HG02870 (cell line): ENCODE measurements at regions not wholly inside any gene's neighbourhood (a gene's known extent, or its start where the extent isn't known, plus 50 kb on each side); places are given as distances from the start of the nearest gene placed in this dataset.
"Not testable (repeated sequence)": the region's sequence is repeated elsewhere in the genome, so short reads cannot be mapped to it uniquely, and the experiment has no call there.

Source experiments
- ATAC-seq: cut with Tn5 transposase; IDR thresholded peaks from one replicate; pipeline ENCODE4 v1.9.1; 2021; ENCODE audit warnings: mild to moderate bottlenecking, moderate library complexity; ENCODE audit not compliant: unreplicated experiment

DNA sequence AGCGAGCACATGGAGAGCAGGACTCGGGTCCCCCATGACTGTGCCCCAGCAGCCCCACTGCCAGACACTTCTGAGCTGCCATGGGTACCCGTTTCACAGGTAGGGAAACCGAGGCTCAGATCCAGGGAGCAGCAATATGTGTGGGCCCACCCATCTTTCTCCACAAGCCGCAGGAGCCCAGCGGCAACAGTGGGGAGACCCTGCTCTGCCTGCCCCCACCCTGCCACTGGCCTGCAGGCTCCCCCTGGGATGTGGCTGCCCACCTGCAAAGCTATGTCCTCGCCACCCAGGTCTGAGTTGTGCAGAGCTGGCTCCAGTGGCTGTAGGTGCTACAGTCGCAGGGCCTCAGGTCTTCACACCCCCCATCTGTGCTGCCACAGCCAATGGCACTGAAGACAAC is 50.6 kb upstream of the C1QTNF9B start:
- no peak for ATAC-seq

DNA sequence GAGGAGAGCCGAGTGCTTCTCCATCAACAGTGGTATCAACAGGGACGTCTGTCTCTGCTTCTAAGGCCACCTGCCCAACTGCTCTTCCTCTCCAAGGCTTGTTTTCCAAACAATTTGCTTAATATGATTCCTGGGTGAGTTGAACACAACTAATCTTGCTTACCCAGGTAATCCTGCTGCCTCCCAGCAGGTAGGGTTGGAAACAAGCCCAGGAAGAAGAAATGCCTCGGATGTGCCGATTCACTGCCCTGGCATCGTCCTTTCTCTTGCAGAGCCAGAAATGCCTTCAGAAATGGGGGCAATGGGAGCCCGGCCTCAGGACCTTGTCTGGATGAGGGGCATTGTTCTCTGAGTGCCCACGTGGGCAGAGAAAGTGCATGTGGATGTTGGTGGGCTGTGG is 51.9 kb upstream of the C1QTNF9B start:
- ATAC-seq, result no peak

DNA sequence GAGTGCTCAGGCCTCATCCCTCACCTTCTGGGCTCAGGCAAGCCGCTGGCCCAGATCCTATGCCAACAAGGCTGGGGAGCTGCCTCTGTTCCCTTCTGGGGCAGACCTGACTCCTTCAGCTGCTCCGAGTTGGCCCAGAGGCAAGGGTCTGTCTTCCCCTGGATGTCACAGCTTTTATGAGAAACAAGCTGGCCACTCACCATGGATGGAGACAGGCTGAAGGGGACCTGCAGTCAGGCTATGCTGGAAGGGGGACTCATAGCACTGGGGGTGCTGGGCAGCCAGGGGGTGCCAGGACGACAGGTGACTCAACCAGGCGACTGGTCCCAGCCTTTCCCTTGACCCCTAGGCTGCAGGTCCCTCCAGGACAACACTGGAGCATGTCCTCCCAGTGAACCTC is 52.4 kb upstream of the C1QTNF9B start:
- ATAC-seq, result no peak

- no peak for ATAC-seq
These were observed 53.6 kb upstream of the C1QTNF9B start for GRCh38 chr13:23950736-23951510.

DNA sequence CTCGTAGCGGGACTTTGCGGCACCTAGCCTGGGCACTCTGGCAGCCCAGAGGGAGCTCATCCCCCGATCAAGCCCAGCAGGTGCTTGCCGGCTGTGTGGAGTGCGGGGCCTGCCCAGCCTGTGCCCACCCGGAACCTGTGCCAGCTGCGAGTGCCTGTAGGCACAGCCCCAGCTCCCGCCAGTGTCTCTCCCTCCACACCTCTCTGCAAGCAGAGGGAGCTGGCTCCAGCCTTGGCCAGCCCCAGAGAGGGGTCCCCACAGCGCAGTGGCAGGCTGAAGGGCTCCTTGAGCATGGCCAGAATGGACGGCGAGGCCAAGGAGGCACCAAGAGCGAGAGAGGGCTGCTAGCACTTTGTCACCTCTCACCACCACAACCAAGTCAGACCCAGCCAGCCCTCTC is 55.5 kb upstream of the C1QTNF9B start:
- no peak for ATAC-seq

- ATAC-seq, result no peak
These were observed 56.7 kb upstream of the C1QTNF9B start for GRCh38 chr13:23953860-23954512.

- ATAC-seq, result no peak
These were observed 57.8 kb upstream of the C1QTNF9B start for GRCh38 chr13:23955064-23955463.

DNA sequence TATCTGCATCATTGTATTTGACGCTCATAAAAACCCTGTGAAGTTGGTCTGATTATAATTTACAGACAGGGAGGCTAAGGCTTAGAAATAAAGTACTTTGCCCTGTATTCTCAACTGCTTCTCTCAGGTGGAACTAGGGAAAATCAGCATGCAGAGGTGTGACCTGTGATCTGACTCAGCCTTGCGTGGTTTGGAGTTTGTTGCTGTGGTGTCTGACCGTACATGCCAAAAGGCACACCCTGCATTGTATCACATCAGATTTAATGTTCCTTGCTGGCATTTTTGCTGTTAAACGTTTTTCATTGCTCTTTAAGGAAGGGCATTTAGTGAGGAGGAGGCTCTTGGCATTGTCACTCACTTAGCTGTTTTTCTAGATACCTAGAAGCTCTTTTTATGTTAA is 58.8 kb upstream of the C1QTNF9B start:
- no peak for ATAC-seq

GRCh38 chr13:23957981-23958380 is 60.7 kb upstream of the C1QTNF9B start:
- no peak for ATAC-seq

DNA sequence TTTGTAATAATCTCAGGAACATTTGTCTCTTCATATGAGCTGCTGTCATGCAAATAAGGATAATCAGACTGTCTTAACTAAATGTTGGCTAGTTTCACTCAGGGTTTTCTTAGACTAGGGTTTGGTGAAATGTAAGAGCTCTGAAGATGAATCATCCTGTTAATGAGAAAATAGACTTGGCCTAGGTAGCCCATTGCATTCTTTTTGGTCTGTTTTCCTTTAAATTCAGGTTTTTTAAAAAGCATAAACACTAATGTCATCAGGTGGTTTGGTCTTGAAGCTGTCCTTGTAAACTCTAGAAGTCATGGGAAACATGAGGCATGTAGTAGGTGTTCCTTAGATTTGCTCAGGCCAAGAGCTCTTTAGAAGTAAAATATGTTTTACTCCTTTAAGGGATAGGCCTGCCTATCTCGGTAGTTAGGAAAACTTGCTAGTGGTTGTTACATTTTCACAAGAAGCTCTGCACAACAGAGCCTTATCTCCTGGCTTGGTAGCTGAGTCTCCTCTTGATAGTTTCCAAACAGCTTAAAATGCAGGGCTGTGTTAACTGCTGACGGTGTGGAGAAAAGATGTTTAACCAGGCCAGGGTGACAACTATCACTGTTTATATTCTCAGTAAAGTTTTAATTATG is 62.0 kb upstream of the C1QTNF9B start:
- ATAC-seq, result no peak

DNA sequence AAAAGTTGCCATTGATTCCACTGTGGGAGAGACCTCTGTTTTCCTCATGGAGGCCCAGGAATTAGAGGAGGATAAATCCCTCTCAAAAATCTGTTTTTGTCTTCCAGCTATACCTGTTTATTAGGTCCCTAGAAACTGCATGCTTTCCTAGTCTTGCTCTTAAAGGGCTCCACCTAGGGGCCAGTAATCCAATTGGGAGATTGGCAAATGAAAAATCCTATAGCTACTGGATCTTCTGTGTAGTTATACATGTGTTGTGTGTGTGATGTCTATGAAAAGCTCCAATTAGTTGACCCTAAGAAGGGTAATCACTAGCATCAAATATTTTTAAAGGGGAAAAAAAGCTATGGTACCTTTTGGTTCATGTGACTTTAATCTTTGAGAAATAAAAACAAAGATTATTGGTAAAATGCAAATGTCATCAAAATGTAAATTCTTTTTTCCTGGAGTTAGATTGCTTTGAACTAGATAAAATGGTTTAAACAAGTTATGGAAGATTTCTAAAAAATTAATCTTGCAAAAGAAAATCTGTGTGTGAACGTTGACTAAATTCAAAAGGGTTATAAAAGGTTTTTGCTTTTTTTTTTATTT is 63.4 kb upstream of the C1QTNF9B start:
- no peak for ATAC-seq

GRCh38 chr13:23963184-23963931 is 66.1 kb upstream of the C1QTNF9B start:
- ATAC-seq, result no peak

- ATAC-seq, result no peak
These were observed 66.6 kb upstream of the C1QTNF9B start for GRCh38 chr13:23963947-23964346.

DNA sequence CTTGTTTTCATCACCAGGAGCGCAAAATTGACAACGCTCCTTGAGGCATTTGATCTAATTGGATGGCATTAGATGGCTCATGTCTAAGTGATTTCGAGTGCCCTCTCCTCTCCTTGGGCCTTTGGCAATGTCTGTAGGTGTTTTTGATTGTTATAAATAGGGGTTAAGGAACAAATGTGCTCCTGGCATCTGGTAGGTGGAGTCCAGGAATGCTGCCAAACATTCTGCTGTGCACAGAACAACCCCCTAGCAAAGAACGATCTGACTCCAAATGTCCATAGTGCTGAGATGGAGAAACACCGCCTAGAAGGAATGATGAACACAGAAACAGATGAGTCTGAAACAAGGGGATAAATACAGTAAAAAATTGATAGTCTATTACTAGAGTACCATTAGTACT is 68.0 kb upstream of the C1QTNF9B start:
- no peak for ATAC-seq

GRCh38 chr13:23966221-23966690 is 69.0 kb upstream of the C1QTNF9B start:
- ATAC-seq, result no peak

- ATAC-seq, result peak; percentile 73
These were observed 69.7 kb upstream of the C1QTNF9B start for GRCh38 chr13:23966691-23967615.

DNA sequence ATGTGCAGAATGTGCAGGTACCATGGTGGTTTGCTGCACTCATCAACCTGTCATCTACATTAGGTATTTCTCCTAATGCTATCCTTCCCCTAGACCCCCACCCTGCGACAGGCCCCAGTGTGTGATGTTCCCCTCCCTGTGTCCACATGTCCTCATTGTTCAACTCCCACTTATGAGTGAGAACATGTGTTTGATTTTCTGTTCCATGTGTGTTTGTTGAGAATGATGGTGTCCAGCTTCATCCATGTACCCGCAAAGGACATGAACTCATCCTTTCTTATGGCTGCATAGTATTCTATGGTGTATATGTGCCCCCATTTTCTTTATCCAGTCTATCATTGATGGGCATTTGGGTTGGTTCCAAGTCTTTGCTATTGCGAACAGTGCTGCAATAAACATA is 70.5 kb upstream of the C1QTNF9B start:
- not testable (repeated sequence) for ATAC-seq

DNA sequence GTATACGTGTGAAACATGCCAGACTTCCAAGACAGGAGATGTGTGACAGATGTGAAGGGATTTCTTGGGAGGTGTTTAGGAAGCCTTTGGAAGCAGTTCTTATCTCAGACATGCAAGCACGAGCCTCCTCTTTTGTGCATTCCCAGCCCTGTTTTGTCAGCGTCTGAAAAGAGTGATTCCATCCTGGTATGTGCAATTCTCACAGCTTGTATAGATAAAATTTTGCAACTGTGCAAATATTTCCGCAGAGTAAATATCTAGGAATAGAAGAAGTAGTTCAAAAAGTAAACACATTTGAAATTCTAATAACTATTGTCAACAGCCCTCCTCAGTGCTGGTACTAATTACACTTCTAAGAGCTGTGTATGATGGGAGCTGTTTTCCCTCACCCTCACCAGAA is 72.3 kb upstream of the C1QTNF9B start:
- ATAC-seq, result no peak

DNA sequence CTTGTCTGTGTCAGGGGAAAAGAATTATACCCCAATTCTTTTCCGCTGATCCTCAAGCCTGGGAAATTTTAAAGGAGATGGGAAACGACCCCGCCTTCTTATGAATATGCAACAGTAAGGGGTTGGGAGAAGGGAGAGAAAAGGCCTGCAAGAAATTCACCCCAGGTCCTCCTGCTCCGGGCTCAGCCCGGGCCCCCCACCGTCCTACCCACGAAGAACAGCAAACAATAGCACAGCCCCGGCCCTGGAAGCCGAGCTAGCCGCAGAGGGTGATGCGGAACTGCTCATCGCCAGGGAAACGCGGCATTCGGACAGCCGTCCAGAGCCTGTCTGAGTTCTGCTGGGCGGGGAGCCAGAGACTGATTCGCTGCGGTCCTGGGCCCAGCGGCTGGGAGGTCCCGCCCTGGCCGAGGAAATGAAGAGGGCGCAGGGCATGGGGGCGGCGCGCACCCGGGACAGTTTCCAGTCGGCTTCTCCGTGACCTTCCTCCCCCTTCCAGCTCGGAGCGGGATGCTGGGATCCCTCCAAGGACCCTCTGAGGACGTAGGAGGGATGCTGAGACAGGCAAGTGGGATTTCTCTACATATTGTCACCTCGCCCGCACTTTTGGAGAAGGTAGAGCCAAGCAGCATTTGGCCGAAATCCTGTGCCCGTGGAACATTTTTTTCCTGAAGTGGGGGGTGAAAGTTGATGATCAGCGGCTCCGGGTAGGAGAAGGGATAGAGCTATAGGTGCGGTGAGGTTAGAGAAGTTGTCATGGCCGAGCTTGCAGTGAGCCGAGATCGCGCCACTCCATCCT is 82.3 kb upstream of the C1QTNF9B start:
- peak; percentile 54 for ATAC-seq
